GM12878 (cell line): ENCODE measurements at regions not wholly inside any gene's neighbourhood (a gene's known extent, or its start where the extent isn't known, plus 50 kb on each side); places are given as distances from the start of the nearest gene placed in this dataset.

Experiments
- ATAC-seq: fragments of 200-7000 bp; cut with Tn5 transposase; 3 replicates; pipeline ENCODE4 v1.9.1; 2020; ENCODE audit warnings: mild to moderate bottlenecking, moderate library complexity
- BruUV-seq: library from RNA; stranded (reverse); fragments of 400-500 nt; replicated peaks from 2 replicates; lab custom pipeline; 2021; lab: Mats Ljungman, UMichigan
- CTCF ChIA-PET: fragments of 300-600 bp; sonication (Branson Sonifier 250); formaldehyde crosslinking; extraction: SDS; loops from one replicate; lab custom pipeline; 2021; ENCODE audit warnings: inconsistent platforms; lab: Yijun Ruan, JAX
- POLR2A ChIA-PET: fragments of 350-600 bp; formaldehyde crosslinking; extraction: SDS; loops from one replicate; lab custom pipeline; 2021; ENCODE audit warnings: inconsistent platforms; lab: Charles Lee
- RAD21 ChIA-PET: fragments of 300-600 bp; sonication (Branson Sonifier 250); formaldehyde crosslinking; loops from one replicate; lab custom pipeline; 2023; ENCODE audit warnings: antibody characterized with exemption; ENCODE audit not compliant: unreplicated experiment; lab: Charles Lee
- SMC1A ChIA-PET: fragments of 300-600 bp; sonication (Branson Sonifier 250); formaldehyde crosslinking; loops from one replicate; lab custom pipeline; 2023; ENCODE audit not compliant: unreplicated experiment, uncharacterized antibody; lab: Charles Lee
- DNase-seq: peaks from one replicate; pipeline ENCODE4 v3.0.0-alpha.2; 2011; ENCODE audit warnings: low read depth, low spot score
- FAIRE-seq: peaks from 3 replicates; lab custom pipeline; 2011; peaks lifted over from hg19 to GRCh38; lab: Jason Lieb, UNC
- H2AFZ ChIP-seq: 2 replicates; pipeline ENCODE4 v1.6.0; 2011; ENCODE audit warnings: low read depth, low read length, control low read depth; ENCODE audit not compliant: control insufficient read depth
- H3K27ac ChIP-seq: 2 replicates; pipeline ENCODE4 v1.5.1; 2011; ENCODE audit warnings: control low read depth; ENCODE audit not compliant: control insufficient read depth, insufficient read depth
- H3K27me3 ChIP-seq, 2 experiments: replicated peaks in 1 of 2; 2 replicates each; pipeline versions ENCODE4 v1.6.0 to v1.6.1; 2011; ENCODE audit warnings: low read length in 1 of 2; ENCODE audit not compliant: control insufficient read depth in 2 of 2, insufficient read depth in 2 of 2
- H3K36me3 ChIP-seq, 2 experiments: 2 replicates each; pipeline ENCODE4 v1.5.1; 2011; ENCODE audit warnings: low read length in 1 of 2; ENCODE audit not compliant: control insufficient read depth in 2 of 2, insufficient read depth in 2 of 2
- H3K4me1 ChIP-seq: 2 replicates; pipeline ENCODE4 v1.6.1; 2011; ENCODE audit warnings: mild to moderate bottlenecking, low read length, moderate library complexity, mixed read lengths; ENCODE audit not compliant: control insufficient read depth, insufficient read depth
- H3K4me2 ChIP-seq: 2 replicates; pipeline ENCODE4 v1.6.0; 2011; ENCODE audit warnings: control low read depth; ENCODE audit not compliant: control insufficient read depth, insufficient read depth
- H3K4me3 ChIP-seq: fragments of 200-600 bp; sonication (generic); 2 replicates; pipeline ENCODE4 v1.5.1; 2016
- H3K79me2 ChIP-seq: 2 replicates; pipeline ENCODE4 v1.6.0; 2011; ENCODE audit warnings: low read length; ENCODE audit not compliant: control insufficient read depth, insufficient read depth
- H3K9ac ChIP-seq: 2 replicates; pipeline ENCODE4 v1.8.0; 2011; ENCODE audit warnings: low read length, control low read depth, mixed read lengths; ENCODE audit not compliant: control insufficient read depth, insufficient read depth
- H3K9me3 ChIP-seq: replicated peaks from 3 replicates; pipeline ENCODE4 v1.5.1; 2011; ENCODE audit warnings: mild to moderate bottlenecking, low read length; ENCODE audit not compliant: control insufficient read depth, insufficient read depth
- H4K20me1 ChIP-seq: 2 replicates; pipeline ENCODE4 v1.6.0; 2011; ENCODE audit not compliant: control insufficient read depth, insufficient read depth
- BMI1 ChIP-seq: fragments of 450-650 bp; IDR thresholded peaks from 2 replicates; pipeline ENCODE4 v1.6.1; 2016; ENCODE audit warnings: mild to moderate bottlenecking, moderate library complexity, borderline replicate concordance
- E2F4 ChIP-seq: IDR thresholded peaks from 2 replicates; pipeline ENCODE4 v1.6.1; 2012; ENCODE audit warnings: low read depth, low read length, improper control_type of control experiment
- IRF3 ChIP-seq: fragments of 450-650 bp; IDR thresholded peaks from 2 replicates; pipeline ENCODE4 v1.6.1; 2014; ENCODE audit warnings: mild to moderate bottlenecking
- NR2F1 ChIP-seq: fragments of 450-650 bp; conservative IDR thresholded peaks from 2 replicates; pipeline ENCODE4 v1.6.1; 2017; ENCODE audit warnings: mild to moderate bottlenecking
- RELB ChIP-seq: fragments of 450-650 bp; IDR thresholded peaks from 2 replicates; pipeline ENCODE4 v1.6.1; 2017; ENCODE audit warnings: low read depth, mild to moderate bottlenecking, moderate library complexity
- SUZ12 ChIP-seq: fragments of 200-600 bp; sonication (generic); IDR thresholded peaks from one replicate; pipeline ENCODE4 v1.6.1; 2018; ENCODE audit warnings: antibody characterized with exemption, mild to moderate bottlenecking; ENCODE audit not compliant: unreplicated experiment
- TAF1 ChIP-seq: IDR thresholded peaks from 2 replicates; pipeline ENCODE4 v1.6.1; 2011; ENCODE audit warnings: mild to moderate bottlenecking, low read depth, low read length, borderline replicate concordance
- WGBS: methylation state at CpG from one replicate; pipeline ENCODE4 v1.1.6; 2016; ENCODE audit warnings: low lambda C conversion rate; ENCODE audit not compliant: insufficient replicate concordance, insufficient coverage; ENCODE audit errors: missing lambda C conversion rate; 5-methylcytosine and 5-hydroxymethylcytosine counted together
- in situ Hi-C: fragments of 300-500 bp; cut with MboI; formaldehyde crosslinking; loops from 9 replicates; pipeline ENCODE4 v1.14.3; 2018; ENCODE audit warnings: mixed read lengths
- intact Hi-C: fragments of 100-400 bp; cut with micrococcal nuclease; formaldehyde crosslinking; loops from one replicate; pipeline ENCODE4 v1.14.2; 2022; ENCODE audit not compliant: unreplicated experiment

- ChIA-PET RAD21 (no interaction called here), CTCF (no interaction called here), POLR2A (no interaction called here), SMC1A (interaction anchor here (0.6 kb wide), 1 partner anchor 472 kb away, joined by 3 read pairs; no protein-coding TSS in a partner anchor)
- in situ Hi-C loops (no loop called here), intact Hi-C loops (no loop called here)
- Histone ChIP-seq H2AFZ (no peak overlapping the region), H3K4me2 (no peak overlapping the region), H3K27ac (no peak overlapping the region), H3K4me3 (no peak overlapping the region), H4K20me1 (no peaks in the 10 kb centered on the region), H3K79me2 (no peaks in the 10 kb centered on the region), H3K4me1 (no peaks in the 10 kb centered on the region), H3K9me3 (no peaks in the 10 kb centered on the region), H3K27me3 (peaks cover 0 to 2% of the 10 kb centered on the region in 2 experiments; a peak in 1 of 4 replicates), H3K36me3 (no peaks in the 10 kb centered on the region), H3K9ac (no peak overlapping the region)
- ATAC-seq, result no peak
- 2% methylated on average over 2 of the region's 2 CpGs for WGBS
- no peak for DNase-seq
- TF ChIP-seq SUZ12, result no peak
- no peak for TF ChIP-seq IRF3
- TF ChIP-seq RELB, result no peak
- no peak for TF ChIP-seq E2F4
- TF ChIP-seq TAF1, result no peak
- TF ChIP-seq BMI1, result no peak
- no peak for TF ChIP-seq NR2F1
- no peak for FAIRE-seq
- no TSS peak for BruUV-seq
These were observed 63.9 kb upstream of the GRIP1 start for GRCh38 chr12:66742508-66743367.
